GM18511 (cell line): ENCODE measurements at regions not wholly inside any gene's neighbourhood (a gene's known extent, or its start where the extent isn't known, plus 50 kb on each side); places are given as distances from the start of the nearest gene placed in this dataset.
"Not testable (repeated sequence)": the region's sequence is repeated elsewhere in the genome, so short reads cannot be mapped to it uniquely, and the experiment has no call there.

Experiments
- ATAC-seq: cut with Tn5 transposase; IDR thresholded peaks from one replicate; pipeline ENCODE4 v1.9.1; 2021; ENCODE audit warnings: mild to moderate bottlenecking, moderate library complexity; ENCODE audit not compliant: unreplicated experiment

DNA sequence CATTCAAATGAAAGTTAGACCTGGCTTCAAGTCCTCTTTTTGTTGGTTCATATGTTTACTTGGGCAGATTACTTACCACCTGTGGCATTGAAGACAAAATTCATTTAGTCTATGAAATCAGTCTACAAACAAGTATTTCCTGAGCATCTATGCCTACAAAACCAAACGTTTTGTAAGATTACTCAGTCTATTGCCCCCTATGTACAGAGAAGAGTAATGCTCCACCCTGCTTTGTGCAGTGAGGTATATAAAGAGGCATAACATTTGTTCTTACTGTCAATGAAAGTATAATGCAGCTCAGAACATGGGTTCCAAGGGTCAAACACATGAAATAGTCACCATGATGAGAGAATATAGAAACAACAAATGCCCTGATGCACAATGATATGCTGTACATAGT lies 580.7 kb downstream of the KIF4B start:
- ATAC-seq, result no peak

DNA sequence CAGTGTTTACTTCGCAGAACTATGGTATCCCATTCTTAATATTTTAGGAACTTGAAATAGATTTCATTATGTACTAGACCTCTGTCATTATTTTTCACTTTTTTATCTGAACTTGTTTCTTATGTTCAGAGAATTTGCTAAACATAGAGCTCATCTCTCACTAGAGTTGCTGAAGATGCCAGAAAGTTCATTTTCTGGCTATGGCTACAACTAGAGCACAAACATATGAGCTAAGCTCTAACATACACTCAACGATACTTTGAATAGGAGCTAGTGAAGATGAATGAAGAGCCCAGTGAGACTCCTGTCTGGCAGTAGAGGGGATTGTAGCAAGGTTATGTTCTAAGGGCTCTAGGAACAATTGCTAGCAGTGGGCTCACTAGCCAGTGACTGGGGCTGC lies 582.2 kb downstream of the KIF4B start:
- ATAC-seq, result no peak

DNA sequence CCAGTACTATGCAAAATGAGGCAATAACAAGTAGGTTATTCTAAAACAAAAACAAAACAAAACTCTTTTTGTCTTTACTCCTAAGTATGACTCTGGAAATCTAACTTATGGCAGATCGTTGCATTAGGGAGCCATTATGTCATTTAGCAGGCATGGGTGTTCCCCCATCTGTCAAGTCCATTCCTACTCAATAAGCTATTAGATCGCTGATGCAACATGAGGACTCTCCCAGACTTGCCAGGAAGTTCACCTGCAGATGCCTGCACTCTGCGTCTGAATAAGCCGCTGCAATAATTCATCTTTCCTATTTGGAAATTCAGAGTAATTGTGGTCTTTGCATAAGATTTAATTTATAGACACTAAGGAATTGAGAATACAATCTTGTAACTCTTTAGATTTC lies 585.0 kb downstream of the KIF4B start:
- ATAC-seq, result no peak

DNA sequence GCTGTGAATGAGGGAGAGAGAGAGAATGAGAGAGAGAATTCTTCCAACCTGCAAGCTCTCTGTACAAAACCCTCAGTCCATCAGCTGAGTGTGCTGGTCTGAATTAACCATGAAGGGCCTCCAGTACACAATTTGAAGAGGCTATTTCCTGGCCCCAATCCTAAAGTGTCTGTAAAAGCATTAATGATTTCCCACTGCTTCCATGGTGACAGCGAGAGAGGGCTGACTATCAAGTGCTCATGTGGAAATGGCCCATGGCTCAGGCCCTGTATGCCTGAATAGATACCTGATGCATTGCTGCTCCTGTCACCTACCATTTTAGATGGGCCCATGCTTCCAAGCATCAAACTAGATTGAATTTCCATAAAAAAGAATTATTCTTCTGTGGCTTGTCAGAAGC lies 592.4 kb downstream of the KIF4B start:
- no peak for ATAC-seq

DNA sequence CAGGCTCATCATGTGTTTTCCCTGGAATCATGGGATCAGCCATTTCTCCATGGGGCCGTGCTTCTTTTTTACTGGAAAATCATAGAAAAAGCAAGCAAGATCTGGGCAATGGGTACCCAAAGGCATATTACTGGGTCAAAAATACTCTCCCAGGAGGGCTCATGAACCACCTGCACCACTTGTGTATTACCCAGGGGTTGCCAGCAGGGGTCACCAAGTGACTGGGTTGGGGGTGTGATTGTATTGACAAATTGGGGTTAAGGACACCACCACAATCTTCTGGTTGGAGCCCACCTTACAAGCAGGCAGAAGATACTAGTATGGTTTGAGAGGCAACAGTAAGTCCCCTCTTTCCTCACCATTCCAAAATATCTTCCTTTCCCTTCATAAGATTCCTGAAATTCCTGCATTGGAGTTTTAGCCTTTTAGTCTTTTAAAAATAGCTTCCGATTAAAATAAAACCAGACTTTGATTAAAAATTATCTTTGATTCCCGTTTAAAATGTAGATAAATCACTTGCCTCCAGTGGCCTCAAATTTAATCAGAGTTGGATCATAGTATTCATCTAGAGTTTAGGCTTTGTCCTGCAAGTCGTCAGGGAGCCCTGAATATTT lies 603.3 kb downstream of the KIF4B start:
- ATAC-seq, result peak; percentile 83

DNA sequence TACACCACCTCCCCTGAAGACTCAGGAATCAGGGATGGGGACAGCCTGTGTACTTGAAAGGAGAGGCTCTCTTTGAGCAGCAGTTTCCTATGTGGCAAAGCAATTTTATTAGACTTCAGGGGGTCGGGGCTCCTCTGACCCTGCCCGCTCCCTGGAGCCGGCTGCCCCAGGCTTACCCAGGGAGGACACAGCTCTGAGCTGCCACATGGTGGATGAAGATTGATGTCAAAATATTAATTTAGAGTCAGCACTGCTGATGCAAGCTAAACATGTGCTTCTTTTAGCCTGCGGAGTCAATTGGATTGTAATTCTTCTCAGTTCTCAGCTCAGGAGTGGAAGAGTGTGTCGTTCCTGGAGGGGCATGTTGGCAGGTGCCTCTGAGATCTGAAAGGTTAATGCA lies 606.1 kb downstream of the KIF4B start:
- no peak for ATAC-seq

DNA sequence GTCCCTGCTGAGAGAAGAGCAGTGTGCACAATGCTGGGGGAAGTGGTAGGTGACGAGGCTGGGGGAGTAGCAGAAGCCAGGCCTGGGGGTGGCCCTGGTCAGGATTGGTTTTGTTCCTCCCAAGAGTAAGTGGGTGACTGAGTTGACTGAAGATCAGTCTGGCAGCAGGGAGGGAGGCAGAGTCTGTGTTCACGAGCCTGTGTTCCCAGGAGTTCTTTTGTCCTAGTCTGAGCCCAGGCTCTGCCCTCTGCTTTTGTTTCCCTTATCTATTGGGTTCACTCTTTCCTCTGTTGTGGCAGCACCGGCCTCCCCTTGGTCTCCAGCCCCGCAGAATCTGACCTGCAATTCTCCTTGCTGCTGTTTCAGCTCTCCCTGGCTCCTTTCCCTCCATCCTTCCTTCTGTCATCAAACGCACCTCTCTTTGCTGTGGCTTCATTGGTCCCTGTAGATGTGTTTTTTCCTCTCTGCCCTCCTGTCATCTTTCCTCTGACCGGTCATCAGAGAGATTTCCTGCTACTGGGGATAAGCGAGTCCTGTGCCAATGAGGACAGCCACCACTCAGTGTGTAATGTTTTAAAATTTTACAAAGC lies 607.4 kb downstream of the KIF4B start:
- ATAC-seq, result no peak

DNA sequence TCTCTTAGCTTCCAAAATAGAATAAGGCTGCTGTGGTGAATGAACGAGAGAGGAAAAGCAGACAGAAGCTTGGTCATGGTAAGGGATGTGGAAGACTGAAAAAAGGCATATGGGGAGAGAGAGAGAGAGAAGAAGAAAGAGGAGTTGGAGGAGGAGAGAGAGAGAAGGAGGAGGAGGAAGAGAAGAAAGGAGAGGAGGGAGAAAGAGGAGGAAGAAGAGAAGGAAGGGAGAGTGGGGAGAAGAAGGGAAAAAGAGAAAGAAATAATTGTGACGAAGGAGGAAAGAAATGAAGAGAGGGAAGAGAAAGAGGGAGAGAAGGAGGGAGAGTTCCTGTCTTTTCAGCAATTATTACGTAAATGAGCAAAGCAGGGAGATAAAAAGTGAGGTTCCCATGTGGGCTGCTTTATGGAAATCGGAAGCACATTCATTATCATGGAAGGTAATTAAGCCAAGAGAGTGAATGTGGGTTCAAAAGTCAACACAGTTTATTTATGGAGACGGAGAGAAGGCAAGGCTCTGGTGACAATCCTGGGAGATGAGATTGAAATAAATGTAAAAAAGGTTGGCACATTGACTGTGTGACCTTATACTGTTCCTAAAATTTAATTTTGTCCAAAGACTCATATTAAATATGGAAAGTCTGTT lies 611.2 kb downstream of the KIF4B start:
- ATAC-seq, result no peak

DNA sequence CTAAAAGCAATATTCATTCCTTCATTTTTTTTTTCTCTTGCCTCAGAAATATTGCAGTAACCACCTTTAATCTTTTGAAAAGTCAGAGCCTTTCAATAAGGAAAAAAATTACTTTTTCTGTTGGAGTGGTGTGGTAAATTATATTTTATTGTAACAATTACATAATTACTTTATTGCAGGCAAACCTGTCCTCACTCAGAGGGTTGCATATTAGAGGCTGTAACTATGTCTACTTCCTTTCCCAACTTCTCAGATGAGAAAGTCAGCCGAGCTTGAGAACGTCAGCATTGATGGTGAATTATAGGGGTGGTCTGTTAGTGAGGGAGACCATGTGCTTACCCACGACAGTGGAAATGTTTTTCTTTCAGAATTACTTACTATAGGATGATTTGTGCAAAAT lies 611.8 kb downstream of the KIF4B start:
- ATAC-seq, result no peak

DNA sequence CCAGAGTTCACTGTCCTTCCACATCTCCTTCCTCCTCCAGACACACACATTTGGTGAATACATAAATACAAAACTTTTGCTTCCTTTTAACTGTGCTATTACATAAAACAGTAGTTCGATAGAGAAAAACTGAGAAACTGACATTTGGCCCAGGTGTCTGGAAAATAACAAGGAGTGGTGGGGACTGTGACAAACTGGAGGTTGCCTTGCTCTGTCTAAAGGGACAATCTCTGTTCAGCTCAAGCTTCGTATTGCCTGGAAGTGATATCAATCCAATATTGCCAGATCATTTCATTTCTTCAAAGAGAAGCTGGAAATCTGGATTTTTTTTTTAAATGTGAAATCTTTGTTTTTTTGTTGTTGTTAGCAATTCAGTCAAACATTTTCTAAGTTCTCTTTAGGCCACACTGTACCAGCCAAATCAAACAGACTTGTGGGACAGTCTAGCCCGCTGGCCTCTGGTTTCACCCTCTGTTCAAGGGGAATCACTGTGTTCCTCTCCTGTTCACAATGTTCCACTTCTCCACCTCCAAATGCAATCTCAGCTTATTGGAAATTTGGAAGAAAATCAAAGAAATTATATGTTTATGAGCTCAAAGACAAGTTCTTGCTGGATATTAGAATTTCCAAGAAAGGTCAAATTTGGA lies 612.5 kb downstream of the KIF4B start:
- no peak for ATAC-seq

DNA sequence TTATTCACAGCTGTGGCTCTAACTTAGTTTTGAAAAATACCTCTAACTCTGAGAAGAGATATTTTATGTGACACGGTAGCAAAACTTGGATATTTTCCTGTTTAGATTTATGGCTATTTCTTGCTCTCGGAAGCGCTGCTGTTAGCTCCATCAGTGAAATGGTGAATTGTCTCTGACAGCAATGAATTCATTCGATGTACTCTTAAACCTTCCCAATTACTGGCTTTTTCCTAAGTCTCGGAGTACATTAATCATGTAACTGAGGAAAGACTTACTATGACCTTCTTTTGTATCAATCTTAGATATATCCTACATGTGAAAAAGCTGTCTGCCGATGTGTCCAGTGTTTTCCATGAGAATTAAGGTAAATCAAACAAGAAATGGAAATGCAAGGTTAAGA lies 613.0 kb downstream of the KIF4B start:
- no peak for ATAC-seq

DNA sequence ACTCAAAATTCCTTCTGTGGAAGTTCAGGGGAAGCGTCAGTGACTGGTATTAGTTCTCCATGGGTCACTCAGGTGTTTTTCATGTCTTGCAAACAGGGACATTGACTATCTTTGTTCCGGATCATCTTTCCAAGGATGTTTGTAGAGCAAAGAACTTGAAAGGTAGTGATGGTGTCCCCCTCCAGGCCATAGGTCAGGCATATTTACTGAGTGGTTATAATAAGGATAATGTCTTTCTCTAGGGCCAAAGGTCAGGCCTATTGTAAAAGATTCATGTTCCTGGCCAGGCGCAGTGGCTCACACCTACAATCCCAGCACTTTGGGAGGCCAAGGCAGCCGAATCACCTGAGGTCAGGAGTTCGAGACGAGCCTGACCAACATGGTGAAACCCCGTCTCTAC lies 614.8 kb downstream of the KIF4B start:
- ATAC-seq, result no peak

DNA sequence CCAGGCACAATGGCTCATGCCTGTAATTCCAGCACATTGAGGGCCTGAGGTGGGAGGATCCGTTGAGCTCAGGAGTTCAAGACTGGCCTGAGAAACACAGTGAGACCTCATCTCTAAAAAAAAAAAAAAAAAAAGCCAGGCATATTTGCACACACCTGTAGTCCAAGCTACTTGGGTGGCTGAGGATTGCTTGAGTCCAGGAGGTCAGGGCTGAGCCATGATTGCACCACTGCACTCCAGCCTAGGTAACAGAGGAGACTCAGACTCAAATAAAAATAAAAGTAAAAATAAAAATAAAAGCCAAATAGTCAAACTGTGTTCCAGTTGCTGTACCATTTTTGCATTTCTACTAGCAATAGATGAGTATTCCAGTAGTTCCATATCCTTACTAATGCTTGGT lies 616.0 kb downstream of the KIF4B start:
- ATAC-seq, result no peak

DNA sequence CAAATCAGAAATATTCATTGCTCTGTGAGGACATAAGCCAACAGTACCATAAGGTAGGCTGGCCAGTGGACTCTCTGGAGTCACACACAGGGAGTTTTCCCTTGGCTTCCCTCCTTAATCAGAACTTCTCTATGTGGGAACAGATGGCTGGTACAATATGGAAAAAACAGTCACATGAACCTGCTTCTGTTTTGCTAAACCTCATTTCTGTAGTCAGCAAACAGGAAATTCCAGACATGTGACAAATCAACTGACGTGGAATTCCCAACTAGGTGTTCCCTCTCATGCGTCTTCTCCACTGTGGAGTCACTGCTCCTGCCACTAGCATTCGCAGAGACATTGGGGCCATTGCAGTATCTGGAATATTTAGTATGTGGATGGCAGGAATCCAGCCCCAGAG lies 617.6 kb downstream of the KIF4B start:
- ATAC-seq, result no peak

DNA sequence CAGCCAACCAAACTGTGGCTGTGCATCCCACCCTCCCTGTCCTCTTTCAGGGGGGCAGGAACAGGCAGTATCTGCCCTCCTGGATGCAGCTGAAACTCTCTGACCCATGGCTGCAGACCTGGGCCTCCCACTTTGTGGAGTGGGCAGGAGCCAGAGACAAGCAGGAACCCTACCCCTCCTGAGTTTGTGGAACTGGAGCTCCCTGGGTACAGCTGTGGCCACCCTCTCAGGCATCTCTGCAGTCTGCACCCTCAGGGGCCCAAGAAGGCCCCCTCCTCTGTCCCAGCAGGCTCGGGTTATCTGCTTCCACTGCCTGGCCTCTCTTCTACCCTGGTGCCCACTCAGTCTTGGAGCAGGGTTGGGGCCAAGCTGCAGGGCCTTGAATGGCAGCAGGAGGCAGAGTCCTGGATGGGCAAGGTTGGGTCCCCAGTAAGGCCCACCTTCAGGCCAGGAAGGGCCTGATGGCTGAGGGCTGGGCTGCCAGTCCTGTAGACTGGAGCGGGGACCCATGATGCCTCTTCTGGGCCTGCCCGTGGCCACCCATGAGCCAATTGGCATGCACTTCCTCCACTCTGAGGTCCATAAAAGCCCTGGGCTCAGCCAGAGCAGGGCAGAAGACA lies 619.9 kb downstream of the KIF4B start:
- ATAC-seq, result no peak

DNA sequence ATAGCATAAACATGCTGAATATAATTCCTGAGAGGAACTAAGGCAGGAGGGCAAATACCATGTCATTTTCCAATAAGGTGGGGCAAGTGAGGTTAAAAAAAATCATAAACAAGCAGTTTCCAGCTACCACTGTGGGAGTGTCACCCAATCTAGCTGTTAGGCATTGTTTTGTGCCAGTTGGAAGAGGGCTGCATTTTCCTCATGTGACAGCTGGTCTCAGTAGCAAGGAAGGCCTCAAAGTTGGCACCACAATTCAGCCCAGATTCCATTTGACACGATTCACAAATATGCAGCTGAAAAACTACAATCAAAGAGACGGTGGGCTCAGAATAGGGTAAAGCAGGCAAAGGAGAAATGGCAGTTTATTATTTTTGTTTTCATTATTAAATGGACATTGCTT lies 636.1 kb downstream of the KIF4B start:
- ATAC-seq, result no peak

DNA sequence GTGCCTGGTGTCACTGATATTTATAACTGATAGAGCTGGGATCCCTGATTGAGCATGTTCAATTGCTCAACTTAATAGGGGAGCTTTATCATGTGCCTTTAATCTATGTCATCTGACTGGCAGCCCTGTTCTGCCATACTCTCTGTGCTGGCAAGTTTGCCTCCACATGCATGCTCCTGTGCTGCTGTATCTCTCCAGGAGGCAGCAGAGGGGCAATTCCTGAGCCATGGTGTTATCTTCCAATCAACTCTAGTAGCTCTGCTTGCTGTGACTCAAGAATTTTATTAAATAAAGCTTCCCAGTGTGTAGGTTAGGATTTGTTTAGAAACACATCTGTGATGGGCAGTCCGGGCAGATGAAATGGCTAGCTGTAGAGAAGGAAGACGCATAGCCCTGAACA lies 642.0 kb downstream of the KIF4B start:
- ATAC-seq, result no peak

DNA sequence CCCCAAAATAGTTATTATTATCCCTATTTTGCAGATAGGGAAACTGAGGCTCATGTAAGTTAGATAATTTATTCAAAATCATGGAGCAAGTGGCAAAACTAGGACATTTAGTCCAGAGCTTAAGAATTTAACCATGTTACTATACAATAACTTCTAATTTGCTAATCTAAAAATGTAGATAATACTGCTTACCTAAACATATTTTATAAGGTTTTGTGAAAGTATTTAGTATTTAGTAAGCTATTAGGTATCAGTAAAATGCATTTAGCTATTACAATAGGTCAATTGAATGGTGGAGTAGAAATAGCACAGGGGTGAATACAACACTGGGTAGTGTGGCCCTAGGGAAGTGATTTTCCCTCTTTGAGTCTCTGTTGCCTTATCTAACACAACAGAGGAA lies 648.3 kb downstream of the KIF4B start:
- no peak for ATAC-seq

DNA sequence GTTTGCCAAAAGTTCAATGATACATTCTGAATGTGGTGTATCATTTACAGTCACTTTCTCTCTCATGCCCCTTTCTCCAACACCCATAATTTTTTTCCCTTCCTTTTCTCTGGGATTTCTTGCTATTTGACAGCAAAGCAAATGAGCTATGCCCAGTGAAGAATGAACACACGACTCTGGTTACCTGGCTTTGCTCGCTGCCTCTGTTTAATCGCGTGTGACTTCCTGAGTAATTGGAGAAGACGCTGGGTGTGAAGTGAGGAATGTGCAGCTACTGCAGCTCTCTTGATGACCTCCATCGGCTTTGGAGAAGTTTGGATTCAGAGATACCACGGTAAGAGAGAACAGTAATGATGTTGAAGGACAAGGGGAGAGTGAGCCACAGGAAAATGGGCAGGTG lies 651.8 kb downstream of the KIF4B start:
- ATAC-seq, result no peak

DNA sequence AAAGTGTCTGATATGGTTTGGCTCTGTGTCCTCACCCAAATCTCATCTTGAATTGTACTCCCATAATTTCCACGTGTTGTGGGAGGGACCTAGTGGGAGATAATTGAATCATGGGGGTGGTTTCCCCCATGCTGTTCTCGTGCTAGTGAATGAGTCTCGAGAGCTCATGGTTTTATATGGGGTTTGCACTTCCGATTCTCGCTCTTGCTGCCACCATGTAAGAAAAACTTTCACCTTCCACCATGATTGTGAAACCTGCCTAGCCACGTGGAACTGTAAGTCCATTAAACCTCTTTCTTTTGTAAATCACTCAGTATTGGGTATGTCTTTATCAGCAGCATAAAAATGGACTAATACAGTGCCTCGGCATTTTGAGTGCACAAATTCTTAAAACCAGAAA lies 655.0 kb upstream of the SGCD start:
- ATAC-seq, result not testable (repeated sequence)

DNA sequence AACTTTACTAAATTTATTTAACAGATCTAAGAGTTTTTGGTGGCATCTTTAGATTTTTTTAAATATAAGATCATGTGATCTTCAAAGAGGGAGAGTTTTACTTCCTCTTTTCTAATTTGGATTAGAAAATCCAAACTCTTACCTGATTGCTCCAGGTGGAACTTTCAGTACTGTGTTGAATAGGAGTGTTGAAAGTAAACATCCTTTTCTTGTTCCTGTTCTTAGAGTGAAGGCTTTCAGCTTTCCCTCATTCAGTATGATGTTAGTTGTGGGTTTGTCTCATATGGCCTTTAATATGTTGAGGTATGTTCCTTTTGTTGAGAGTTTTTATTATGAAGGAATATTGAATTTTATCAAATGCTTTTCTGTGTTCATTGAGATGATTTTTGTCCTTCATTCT lies 650.0 kb upstream of the SGCD start:
- no peak for ATAC-seq

DNA sequence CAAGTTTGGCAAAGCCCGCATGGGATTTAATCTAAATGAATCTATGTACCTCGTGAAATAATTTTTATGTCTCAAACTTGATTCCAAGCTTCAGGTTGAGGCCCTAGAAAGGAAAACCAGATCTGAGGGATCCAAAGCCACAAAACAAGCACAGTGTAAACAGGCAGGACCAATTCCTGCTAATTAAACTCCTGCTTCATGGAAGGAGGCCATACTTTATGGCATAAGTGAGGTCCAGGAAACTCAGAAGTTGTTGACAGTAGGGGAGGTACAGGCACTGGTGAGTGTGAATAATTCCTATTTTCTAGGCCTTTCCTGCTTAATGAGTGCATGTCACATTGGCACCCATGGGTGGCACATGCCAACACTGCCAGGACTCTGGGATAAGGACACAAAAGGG lies 648.6 kb upstream of the SGCD start:
- no peak for ATAC-seq
